Thyroid gland (tissue), 4 donors: ENCODE measurements at regions not wholly inside any gene's neighbourhood (a gene's known extent, or its start where the extent isn't known, plus 50 kb on each side); places are given as distances from the start of the nearest gene placed in this dataset.

ENCODE experiments used
- CTCF ChIP-seq, 6 experiments: fragments of 200-600 bp in 3 of 6; fragments of 450-650 bp in 3 of 6; sonication (generic) in 3 of 6; IDR thresholded peaks; one replicate each; pipeline ENCODE4 v1.5.1; 2016 to 2019; ENCODE audit warnings: antibody characterized with exemption in 6 of 6, mild to moderate bottlenecking in 2 of 6, inconsistent platforms in 1 of 6, moderate library complexity in 1 of 6
- POLR2A ChIP-seq, 2 donors: fragments of 450-650 bp; IDR thresholded peaks; one replicate each; pipeline ENCODE4 v1.6.1; 2017; ENCODE audit warnings: antibody characterized with exemption in 2 of 2, mild to moderate bottlenecking in 2 of 2, moderate library complexity in 1 of 2

GRCh38 chr4:110998320-110998719 lies 375.4 kb upstream of the PITX2 start:
- TF ChIP-seq POLR2A (IDR thresholded peaks at IDR 0.05): no peak
- TF ChIP-seq CTCF (IDR thresholded peaks at IDR 0.05): no peak
